Keratinocyte (primary cell): ENCODE measurements at regions not wholly inside any gene's neighbourhood (a gene's known extent, or its start where the extent isn't known, plus 50 kb on each side); places are given as distances from the start of the nearest gene placed in this dataset.

Source experiments
- EZH2 ChIP-seq: IDR thresholded peaks from one replicate; pipeline ENCODE4 v1.6.1; 2012; ENCODE audit warnings: inconsistent platforms, mild to moderate bottlenecking, low read length, moderate library complexity
- TF ChIP-seq, protein P1 (sequence below), 3 experiments: IDR thresholded peaks in 1 of 3; conservative IDR thresholded peaks in 1 of 3; optimal IDR thresholded peaks in 1 of 3; 2 replicates in 2 of 3; 3 replicates in 1 of 3; pipeline versions ENCODE3 to v1.5.1; 2011; ENCODE audit warnings: low read length in 3 of 3, mild to moderate bottlenecking in 3 of 3, moderate library complexity in 2 of 3, control low read depth in 1 of 3, inconsistent platforms in 1 of 3; ENCODE audit not compliant: insufficient read depth in 2 of 3; ENCODE audit errors: extremely low read depth in 1 of 3

- TF ChIP-seq, protein P1, sequence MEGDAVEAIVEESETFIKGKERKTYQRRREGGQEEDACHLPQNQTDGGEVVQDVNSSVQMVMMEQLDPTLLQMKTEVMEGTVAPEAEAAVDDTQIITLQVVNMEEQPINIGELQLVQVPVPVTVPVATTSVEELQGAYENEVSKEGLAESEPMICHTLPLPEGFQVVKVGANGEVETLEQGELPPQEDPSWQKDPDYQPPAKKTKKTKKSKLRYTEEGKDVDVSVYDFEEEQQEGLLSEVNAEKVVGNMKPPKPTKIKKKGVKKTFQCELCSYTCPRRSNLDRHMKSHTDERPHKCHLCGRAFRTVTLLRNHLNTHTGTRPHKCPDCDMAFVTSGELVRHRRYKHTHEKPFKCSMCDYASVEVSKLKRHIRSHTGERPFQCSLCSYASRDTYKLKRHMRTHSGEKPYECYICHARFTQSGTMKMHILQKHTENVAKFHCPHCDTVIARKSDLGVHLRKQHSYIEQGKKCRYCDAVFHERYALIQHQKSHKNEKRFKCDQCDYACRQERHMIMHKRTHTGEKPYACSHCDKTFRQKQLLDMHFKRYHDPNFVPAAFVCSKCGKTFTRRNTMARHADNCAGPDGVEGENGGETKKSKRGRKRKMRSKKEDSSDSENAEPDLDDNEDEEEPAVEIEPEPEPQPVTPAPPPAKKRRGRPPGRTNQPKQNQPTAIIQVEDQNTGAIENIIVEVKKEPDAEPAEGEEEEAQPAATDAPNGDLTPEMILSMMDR (optimal IDR thresholded peaks at IDR 0.05 in 1 of 3, IDR thresholded peaks at IDR 0.05 in 1 of 3, conservative IDR thresholded peaks at IDR 0.05 in 1 of 3; ENCODE audit: extremely low read depth in 1 of 3, insufficient read depth in 2 of 3, low read length in 3 of 3): no peak
- no peak for TF ChIP-seq EZH2
These were observed 60.1 kb upstream of the AP4E1 start for GRCh38 chr15:50848349-50848748.
